ENCODE measurements at regions not wholly inside any gene's neighbourhood (a gene's known extent, or its start where the extent isn't known, plus 50 kb on each side); places are given as distances from the start of the nearest gene placed in this dataset.

DNA sequence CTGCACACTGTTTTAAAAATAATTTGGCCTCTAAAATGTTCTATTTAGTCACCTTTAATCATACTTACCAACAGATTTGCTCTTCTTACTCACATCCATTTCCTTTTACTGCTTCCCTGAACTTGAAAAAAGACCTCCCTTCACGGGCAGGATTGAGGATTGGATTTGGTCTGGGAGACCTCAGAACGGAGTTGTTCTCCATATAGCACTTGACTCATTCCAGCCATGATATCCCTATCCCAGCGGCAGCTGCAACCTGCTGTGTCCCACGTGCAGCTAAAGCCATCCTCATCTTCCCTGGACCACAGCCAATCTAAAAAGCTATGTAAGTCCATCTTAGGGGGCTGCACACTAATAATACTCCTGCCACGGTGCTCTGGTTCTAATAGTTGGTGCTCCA, 97.0 kb upstream of the PTPRM start:
- TF ChIP-seq, protein P1, sequence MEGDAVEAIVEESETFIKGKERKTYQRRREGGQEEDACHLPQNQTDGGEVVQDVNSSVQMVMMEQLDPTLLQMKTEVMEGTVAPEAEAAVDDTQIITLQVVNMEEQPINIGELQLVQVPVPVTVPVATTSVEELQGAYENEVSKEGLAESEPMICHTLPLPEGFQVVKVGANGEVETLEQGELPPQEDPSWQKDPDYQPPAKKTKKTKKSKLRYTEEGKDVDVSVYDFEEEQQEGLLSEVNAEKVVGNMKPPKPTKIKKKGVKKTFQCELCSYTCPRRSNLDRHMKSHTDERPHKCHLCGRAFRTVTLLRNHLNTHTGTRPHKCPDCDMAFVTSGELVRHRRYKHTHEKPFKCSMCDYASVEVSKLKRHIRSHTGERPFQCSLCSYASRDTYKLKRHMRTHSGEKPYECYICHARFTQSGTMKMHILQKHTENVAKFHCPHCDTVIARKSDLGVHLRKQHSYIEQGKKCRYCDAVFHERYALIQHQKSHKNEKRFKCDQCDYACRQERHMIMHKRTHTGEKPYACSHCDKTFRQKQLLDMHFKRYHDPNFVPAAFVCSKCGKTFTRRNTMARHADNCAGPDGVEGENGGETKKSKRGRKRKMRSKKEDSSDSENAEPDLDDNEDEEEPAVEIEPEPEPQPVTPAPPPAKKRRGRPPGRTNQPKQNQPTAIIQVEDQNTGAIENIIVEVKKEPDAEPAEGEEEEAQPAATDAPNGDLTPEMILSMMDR (IDR thresholded peaks at IDR 0.05; ENCODE audit: poor library complexity), result no peak
- no peak for TF ChIP-seq EZH2 (IDR thresholded peaks at IDR 0.05; ENCODE audit: borderline replicate concordance)
- TF ChIP-seq EZH2phosphoT487 (IDR thresholded peaks at IDR 0.05; ENCODE audit: low read depth, severe bottlenecking, unreplicated experiment), result no peak

Data from hepatocyte (in vitro differentiated cells).